Right renal cortex interstitium (tissue), 3 donors: ENCODE measurements at regions not wholly inside any gene's neighbourhood (a gene's known extent, or its start where the extent isn't known, plus 50 kb on each side); places are given as distances from the start of the nearest gene placed in this dataset.

Experiments used
- DNase-seq, 3 donors: peaks; one replicate each; pipeline ENCODE4 v3.0.0-alpha.2; 2013; ENCODE audit warnings: low read depth in 3 of 3, low spot score in 2 of 3

- no peak for DNase-seq
These were observed 391.9 kb downstream of the KCTD8 start for GRCh38 chr4:44056721-44057151.

GRCh38 chr4:44070843-44071242, 377.8 kb downstream of the KCTD8 start:
- no peak for DNase-seq

GRCh38 chr4:44071959-44072955, 376.4 kb downstream of the KCTD8 start:
- DNase-seq: no peak

DNA sequence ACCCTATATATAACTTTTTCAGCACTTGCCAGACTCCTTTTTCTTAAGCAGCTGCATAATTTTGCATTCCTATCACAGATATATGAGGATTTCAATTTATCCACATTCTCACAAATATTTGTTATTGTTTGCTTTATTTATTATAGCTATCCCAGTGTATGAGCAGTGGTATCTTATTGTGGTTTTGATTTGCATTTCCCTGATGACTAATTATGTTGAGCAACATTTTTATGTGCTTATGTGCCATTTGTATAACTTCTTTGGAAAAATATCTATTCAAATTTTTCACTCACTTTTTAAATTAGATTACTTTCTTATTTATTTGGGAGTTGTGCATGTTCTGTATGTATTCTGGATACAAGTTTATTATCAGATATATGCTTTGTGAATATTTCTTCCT, 361.9 kb downstream of the KCTD8 start:
- no peak for DNase-seq

DNA sequence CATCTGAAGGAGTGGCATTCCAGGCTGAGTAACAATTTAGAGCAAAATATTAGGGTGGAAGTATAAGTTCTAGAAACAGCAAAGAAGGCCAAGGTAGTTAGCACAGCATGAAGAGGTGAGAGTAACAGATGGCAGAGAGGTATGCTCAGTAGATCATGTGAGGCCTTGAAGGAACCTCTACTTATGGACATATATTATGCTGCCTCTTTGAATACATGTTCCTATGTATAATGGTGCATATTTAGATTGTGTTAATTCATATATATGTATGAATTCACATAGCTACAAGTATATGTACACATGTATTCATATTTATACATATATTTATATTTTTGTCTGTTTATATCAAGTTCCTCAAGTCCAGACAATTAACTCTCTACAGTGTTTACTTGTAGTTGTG, 355.2 kb downstream of the KCTD8 start:
- no peak for DNase-seq

- no peak for DNase-seq
These were observed 349.6 kb downstream of the KCTD8 start for GRCh38 chr4:44098973-44099372.

GRCh38 chr4:44100456-44100855, 348.2 kb downstream of the KCTD8 start:
- DNase-seq: no peak

- DNase-seq: no peak
These were observed 329.5 kb downstream of the KCTD8 start for GRCh38 chr4:44118971-44119680.

GRCh38 chr4:44120646-44121045, 328.0 kb downstream of the KCTD8 start:
- DNase-seq: no peak

GRCh38 chr4:44121210-44121609, 327.4 kb downstream of the KCTD8 start:
- no peak for DNase-seq
